Trophoblast cell (in vitro differentiated cells and primary cell): ENCODE measurements at regions not wholly inside any gene's neighbourhood (a gene's known extent, or its start where the extent isn't known, plus 50 kb on each side); places are given as distances from the start of the nearest gene placed in this dataset.

ENCODE experiments used
- DNase-seq, 2 donors: peaks; one replicate each; pipeline ENCODE4 v3.0.0-alpha.2; 2016
- H2AFZ ChIP-seq: 2 replicates; pipeline ENCODE4 v1.6.1; 2013; ENCODE audit warnings: low read length, moderate library complexity, mild to moderate bottlenecking; ENCODE audit not compliant: insufficient read depth, poor library complexity
- H2AK5ac ChIP-seq: 2 replicates; pipeline ENCODE4 v1.6.1; 2013; ENCODE audit warnings: mild to moderate bottlenecking, low read length
- H2BK120ac ChIP-seq: 2 replicates; pipeline ENCODE4 v1.6.1; 2013; ENCODE audit warnings: low read length, mild to moderate bottlenecking, moderate library complexity; ENCODE audit not compliant: insufficient read depth, poor library complexity
- H2BK12ac ChIP-seq: 2 replicates; pipeline ENCODE4 v1.6.1; 2013; ENCODE audit warnings: mild to moderate bottlenecking, low read length, moderate library complexity
- H2BK5ac ChIP-seq: 2 replicates; pipeline ENCODE4 v1.6.1; 2013; ENCODE audit warnings: low read length, low read depth, moderate library complexity, mild to moderate bottlenecking; ENCODE audit not compliant: poor library complexity
- H3K14ac ChIP-seq: 2 replicates; pipeline ENCODE4 v1.6.1; 2013; ENCODE audit warnings: mild to moderate bottlenecking, low read length
- H3K18ac ChIP-seq: 2 replicates; pipeline ENCODE4 v1.6.1; 2013; ENCODE audit warnings: mild to moderate bottlenecking, low read length
- H3K23ac ChIP-seq: 2 replicates; pipeline ENCODE4 v1.6.1; 2013; ENCODE audit warnings: low read length
- H3K27ac ChIP-seq: 2 replicates; pipeline ENCODE4 v1.5.1; 2013; ENCODE audit warnings: low read depth, mild to moderate bottlenecking, inconsistent platforms, low read length, moderate library complexity
- H3K27me3 ChIP-seq: 2 replicates; pipeline ENCODE4 v1.6.1; 2013; ENCODE audit warnings: inconsistent platforms, mild to moderate bottlenecking, low read length, moderate library complexity; ENCODE audit not compliant: insufficient read depth
- H3K36me3 ChIP-seq, 2 experiments: 1 replicate in 1 of 2; 2 replicates in 1 of 2; pipeline ENCODE4 v1.6.1; 2013; ENCODE audit warnings: low read length in 2 of 2, mild to moderate bottlenecking in 2 of 2, moderate library complexity in 1 of 2; ENCODE audit not compliant: insufficient read depth in 2 of 2, control insufficient read depth in 1 of 2
- H3K4ac ChIP-seq: 2 replicates; pipeline ENCODE4 v1.6.1; 2013; ENCODE audit warnings: low read depth, mild to moderate bottlenecking, low read length, moderate library complexity
- H3K4me1 ChIP-seq, 2 experiments: 1 replicate in 1 of 2; 2 replicates in 1 of 2; pipeline ENCODE4 v1.6.1; 2013; ENCODE audit warnings: low read length in 2 of 2, mild to moderate bottlenecking in 2 of 2, moderate library complexity in 1 of 2; ENCODE audit not compliant: insufficient read depth in 2 of 2, control insufficient read depth in 1 of 2
- H3K4me2 ChIP-seq: 2 replicates; pipeline ENCODE4 v1.6.1; 2013; ENCODE audit warnings: inconsistent platforms, mild to moderate bottlenecking, low read length, moderate library complexity
- H3K4me3 ChIP-seq: 2 replicates; pipeline ENCODE4 v1.5.1; 2013; ENCODE audit warnings: mild to moderate bottlenecking, low read depth, low read length, inconsistent platforms
- H3K79me1 ChIP-seq: one replicate; pipeline ENCODE4 v1.6.1; 2013; ENCODE audit warnings: low read length
- H3K79me2 ChIP-seq: 2 replicates; pipeline ENCODE4 v1.6.1; 2013; ENCODE audit warnings: low read length, mild to moderate bottlenecking; ENCODE audit not compliant: control insufficient read depth, insufficient read depth, poor library complexity
- H3K9ac ChIP-seq: 2 replicates; pipeline ENCODE4 v1.6.1; 2013; ENCODE audit warnings: mild to moderate bottlenecking, low read length
- H3K9me3 ChIP-seq: 2 replicates; pipeline ENCODE4 v1.6.1; 2013; ENCODE audit warnings: low read depth, mild to moderate bottlenecking, control low read depth, inconsistent platforms, low read length; ENCODE audit not compliant: insufficient read depth
- H4K12ac ChIP-seq: 2 replicates; pipeline ENCODE4 v1.6.1; 2013; ENCODE audit warnings: low read depth, mild to moderate bottlenecking, low read length, moderate library complexity
- H4K8ac ChIP-seq: 2 replicates; pipeline ENCODE4 v1.6.1; 2013; ENCODE audit warnings: low read depth, mild to moderate bottlenecking, low read length, moderate library complexity
- H4K91ac ChIP-seq: one replicate; pipeline ENCODE4 v1.6.1; 2013; ENCODE audit warnings: low read depth, mild to moderate bottlenecking, low read length, moderate library complexity
- WGBS: extraction: QIAGEN DNeasy Blood & Tissue Kit; methylation state at CpG from one replicate; pipeline ENCODE4 v1.1.7; 2013; ENCODE audit warnings: missing lambda C conversion rate; ENCODE audit not compliant: insufficient read length, insufficient coverage; ENCODE audit errors: extremely low coverage; 5-methylcytosine and 5-hydroxymethylcytosine counted together

DNA sequence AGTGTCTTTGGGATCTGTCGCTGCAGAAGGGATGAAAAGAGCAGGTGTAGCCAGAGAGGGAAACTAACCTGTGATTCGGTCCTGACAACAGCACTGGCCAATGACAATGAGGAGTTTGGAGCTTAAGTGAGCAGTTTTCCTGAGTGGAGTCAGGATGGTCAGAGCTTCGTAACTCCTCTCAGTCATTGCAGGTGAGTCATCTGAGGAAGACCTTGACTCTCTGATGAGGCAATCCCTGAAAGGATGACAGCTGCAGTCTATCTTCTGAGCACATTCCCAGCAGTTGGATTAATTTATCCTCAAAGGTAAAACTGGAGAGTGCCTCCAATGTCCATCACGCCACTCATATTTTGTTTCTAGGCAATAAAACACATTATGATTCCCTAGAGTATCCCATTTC is 401.9 kb downstream of the POM121L12 start:
- H3K23ac ChIP-seq: no peak overlapping the region
- H3K4me1 ChIP-seq: no peaks in the 10 kb centered on the region
- no peaks in the 10 kb centered on the region for H3K9me3 ChIP-seq
- H3K18ac ChIP-seq: no peak overlapping the region
- H3K9ac ChIP-seq: no peak overlapping the region
- peak; percentile 29 to 38 for DNase-seq
- H4K91ac ChIP-seq: no peak overlapping the region
- no peak overlapping the region for H3K4me3 ChIP-seq
- no peak overlapping the region for H2AFZ ChIP-seq
- no peak overlapping the region for H3K14ac ChIP-seq
- no peak overlapping the region for H2BK120ac ChIP-seq
- H3K36me3 ChIP-seq: no peaks in the 10 kb centered on the region
- no peaks in the 10 kb centered on the region for H3K79me2 ChIP-seq
- no peak overlapping the region for H3K27ac ChIP-seq
- H4K8ac ChIP-seq: no peak overlapping the region
- no peak overlapping the region for H2BK12ac ChIP-seq
- no peak overlapping the region for H3K4ac ChIP-seq
- H3K79me1 ChIP-seq: no peaks in the 10 kb centered on the region
- no peak overlapping the region for H2AK5ac ChIP-seq
- no peak overlapping the region for H2BK5ac ChIP-seq
- H4K12ac ChIP-seq: no peak overlapping the region
- H3K4me2 ChIP-seq: no peak overlapping the region
- WGBS: no CpG with 5 or more reads among the region's 4 CpGs
- H3K27me3 ChIP-seq: no peaks in the 10 kb centered on the region

DNA sequence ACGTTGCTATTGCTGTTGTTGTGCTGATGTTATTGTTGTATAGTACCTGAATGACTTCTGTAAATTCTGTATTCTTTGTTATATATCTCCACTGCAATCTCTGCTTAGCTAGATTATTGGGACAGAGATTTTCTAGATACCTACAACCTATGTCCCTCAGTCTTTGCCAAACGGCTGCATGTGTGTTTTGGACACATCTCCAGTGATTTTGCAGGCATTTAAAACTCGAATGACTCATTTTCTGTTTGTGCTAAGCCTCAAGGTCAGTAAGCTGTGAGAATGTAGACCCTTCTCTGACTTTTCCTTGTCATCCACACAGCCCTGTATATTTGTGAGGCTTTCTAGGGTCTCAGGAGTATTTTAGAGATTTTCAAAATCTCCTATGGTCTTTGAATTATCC is 410.7 kb downstream of the POM121L12 start:
- no peak overlapping the region for H3K9ac ChIP-seq
- no peak overlapping the region for H2BK120ac ChIP-seq
- H3K27me3 ChIP-seq: no peaks in the 10 kb centered on the region
- H4K8ac ChIP-seq: no peak overlapping the region
- H3K27ac ChIP-seq: no peak overlapping the region
- H3K23ac ChIP-seq: no peak overlapping the region
- H3K18ac ChIP-seq: no peak overlapping the region
- H3K79me1 ChIP-seq: no peaks in the 10 kb centered on the region
- H3K36me3 ChIP-seq: no peaks in the 10 kb centered on the region
- no peaks in the 10 kb centered on the region for H3K79me2 ChIP-seq
- H3K4ac ChIP-seq: no peak overlapping the region
- H4K91ac ChIP-seq: no peak overlapping the region
- H3K14ac ChIP-seq: no peak overlapping the region
- no peak overlapping the region for H3K4me2 ChIP-seq
- no peaks in the 10 kb centered on the region for H3K4me1 ChIP-seq
- no peak overlapping the region for H4K12ac ChIP-seq
- H3K9me3 ChIP-seq: no peaks in the 10 kb centered on the region
- no CpG with 5 or more reads among the region's 3 CpGs for WGBS
- DNase-seq: peak in 1 of 2 donors; percentile 21
- H2AK5ac ChIP-seq: no peak overlapping the region
- H2BK5ac ChIP-seq: no peak overlapping the region
- H2BK12ac ChIP-seq: no peak overlapping the region
- H3K4me3 ChIP-seq: no peak overlapping the region
- H2AFZ ChIP-seq: no peak overlapping the region

DNA sequence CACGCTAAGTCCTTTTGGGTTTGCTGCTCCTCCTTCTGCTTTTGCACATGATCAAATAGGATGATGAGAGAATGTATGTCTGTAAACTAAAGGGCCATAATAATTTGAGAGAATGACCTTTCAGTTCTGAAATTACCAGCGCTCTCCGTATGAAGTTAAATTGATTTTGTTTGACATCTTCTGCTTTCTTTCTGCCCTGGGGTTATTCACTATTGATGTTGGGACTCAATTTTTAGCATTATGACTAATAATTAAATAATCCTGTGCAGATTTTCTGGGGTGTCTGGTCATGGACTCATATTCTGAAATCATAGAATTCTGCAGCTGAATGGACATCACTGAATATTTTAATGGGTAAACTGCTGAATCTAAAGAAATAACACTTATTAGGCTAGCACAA is 423.2 kb downstream of the POM121L12 start:
- H4K12ac ChIP-seq: no peak overlapping the region
- no peak overlapping the region for H4K8ac ChIP-seq
- no peak overlapping the region for H3K4me2 ChIP-seq
- no peak overlapping the region for H3K18ac ChIP-seq
- DNase-seq: no peak
- no peak overlapping the region for H2AK5ac ChIP-seq
- no peak overlapping the region for H2BK5ac ChIP-seq
- H3K79me1 ChIP-seq: no peaks in the 10 kb centered on the region
- no peak overlapping the region for H3K27ac ChIP-seq
- H2BK120ac ChIP-seq: no peak overlapping the region
- H4K91ac ChIP-seq: no peak overlapping the region
- no peaks in the 10 kb centered on the region for H3K27me3 ChIP-seq
- no CpG with 5 or more reads among the region's 3 CpGs for WGBS
- H3K9me3 ChIP-seq: no peaks in the 10 kb centered on the region
- H3K4me3 ChIP-seq: no peak overlapping the region
- no peaks in the 10 kb centered on the region for H3K36me3 ChIP-seq
- H3K4me1 ChIP-seq: no peaks in the 10 kb centered on the region
- H3K23ac ChIP-seq: no peak overlapping the region
- H3K9ac ChIP-seq: no peak overlapping the region
- no peak overlapping the region for H3K14ac ChIP-seq
- H3K79me2 ChIP-seq: no peaks in the 10 kb centered on the region
- no peak overlapping the region for H2AFZ ChIP-seq
- no peak overlapping the region for H3K4ac ChIP-seq
- no peak overlapping the region for H2BK12ac ChIP-seq

DNA sequence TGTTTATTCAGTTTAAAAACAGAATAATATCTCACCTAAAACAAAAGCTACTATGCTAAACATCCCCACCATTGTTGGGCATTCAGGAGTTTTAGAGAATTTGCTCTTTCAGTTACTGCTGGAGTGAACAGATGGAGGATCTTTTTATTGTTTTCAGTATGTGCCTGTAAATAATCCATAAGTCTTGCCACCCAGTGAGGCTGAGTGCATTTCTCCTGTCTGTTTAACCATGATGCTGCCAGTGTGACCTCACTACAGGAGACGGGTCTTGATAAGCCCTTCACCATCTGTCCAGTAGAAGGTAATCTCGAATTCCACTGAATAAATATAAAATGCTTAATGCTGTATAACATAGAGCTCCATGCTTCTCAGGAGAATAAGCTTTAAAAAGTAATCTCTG is 430.9 kb downstream of the POM121L12 start:
- H3K4me1 ChIP-seq: no peaks in the 10 kb centered on the region
- WGBS: no CpG with 5 or more reads among the region's 2 CpGs

More for the DNA sequence above, 430.9 kb downstream of the POM121L12 start:
- Histone ChIP-seq H3K18ac (no peak overlapping the region), H4K12ac (no peak overlapping the region), H3K9ac (no peak overlapping the region), H4K8ac (no peak overlapping the region), H3K4me2 (no peak overlapping the region), H3K27ac (no peak overlapping the region), H3K9me3 (no peaks in the 10 kb centered on the region), H3K27me3 (no peaks in the 10 kb centered on the region), H3K4me3 (no peak overlapping the region), H3K79me1 (no peaks in the 10 kb centered on the region), H2BK120ac (no peak overlapping the region), H2AFZ (no peak overlapping the region), H3K23ac (no peak overlapping the region), H3K4ac (no peak overlapping the region), H2BK5ac (no peak overlapping the region), H4K91ac (no peak overlapping the region), H3K79me2 (no peaks in the 10 kb centered on the region), H3K14ac (no peak overlapping the region), H2AK5ac (no peak overlapping the region), H3K36me3 (no peaks in the 10 kb centered on the region), H2BK12ac (no peak overlapping the region)
- no peak for DNase-seq
